Muscle layer of colon (tissue), 2 donors: ENCODE measurements at regions not wholly inside any gene's neighbourhood (a gene's known extent, or its start where the extent isn't known, plus 50 kb on each side); places are given as distances from the start of the nearest gene placed in this dataset.

Experiments
- H3K27ac ChIP-seq: one replicate; pipeline ENCODE4 v1.7.0; 2013; ENCODE audit warnings: low read depth, mild to moderate bottlenecking, low read length, moderate library complexity
- H3K27me3 ChIP-seq, 2 donors: one replicate each; pipeline ENCODE4 v1.7.0; 2013; ENCODE audit warnings: low read length in 2 of 2, mild to moderate bottlenecking in 2 of 2; ENCODE audit not compliant: insufficient read depth in 2 of 2, control insufficient read depth in 1 of 2
- H3K36me3 ChIP-seq: one replicate; pipeline ENCODE4 v1.7.0; 2013; ENCODE audit warnings: mild to moderate bottlenecking, low read length; ENCODE audit not compliant: insufficient read depth
- H3K4me1 ChIP-seq: one replicate; pipeline ENCODE4 v1.7.0; 2013; ENCODE audit warnings: mild to moderate bottlenecking, low read length; ENCODE audit not compliant: insufficient read depth
- H3K4me3 ChIP-seq, 2 donors: one replicate each; pipeline ENCODE4 v1.7.0; 2013; ENCODE audit warnings: low read length in 2 of 2, low read depth in 1 of 2, mild to moderate bottlenecking in 1 of 2, moderate library complexity in 1 of 2
- H3K9ac ChIP-seq: one replicate; pipeline ENCODE4 v1.7.0; 2013; ENCODE audit warnings: low read length
- H3K9me3 ChIP-seq: one replicate; pipeline ENCODE4 v1.7.0; 2013; ENCODE audit warnings: mild to moderate bottlenecking, low read length
- donor health status: abdominal sarcoma.
- donor health status: Adenocarcinoma of cecum.

DNA sequence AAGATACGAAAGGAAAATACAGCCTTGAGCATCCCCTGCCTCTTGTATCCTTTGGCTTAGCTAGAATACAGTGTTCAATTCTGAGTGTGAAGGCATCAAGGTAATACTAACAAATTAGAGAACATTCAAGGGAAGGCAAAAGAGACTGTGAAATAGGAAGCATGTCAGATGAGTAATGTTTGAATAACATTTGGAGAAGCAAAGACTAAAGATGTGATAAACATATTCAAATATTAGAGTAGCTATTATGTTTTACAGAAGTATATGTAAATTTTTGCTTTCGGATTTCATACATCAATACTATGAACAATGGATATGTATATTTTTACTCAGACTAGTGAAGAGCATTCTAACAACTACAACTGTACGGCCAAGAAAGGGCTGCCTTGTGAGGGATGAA, 161.7 kb upstream of the FN1 start:
- no peak overlapping the region for H3K4me3 ChIP-seq
- H3K9ac ChIP-seq, result no peak overlapping the region
- H3K36me3 ChIP-seq, result no peaks in the 10 kb centered on the region
- H3K4me1 ChIP-seq, result no peaks in the 10 kb centered on the region
- no peaks in the 10 kb centered on the region for H3K27me3 ChIP-seq
- no peaks in the 10 kb centered on the region for H3K9me3 ChIP-seq
- no peak overlapping the region for H3K27ac ChIP-seq

DNA sequence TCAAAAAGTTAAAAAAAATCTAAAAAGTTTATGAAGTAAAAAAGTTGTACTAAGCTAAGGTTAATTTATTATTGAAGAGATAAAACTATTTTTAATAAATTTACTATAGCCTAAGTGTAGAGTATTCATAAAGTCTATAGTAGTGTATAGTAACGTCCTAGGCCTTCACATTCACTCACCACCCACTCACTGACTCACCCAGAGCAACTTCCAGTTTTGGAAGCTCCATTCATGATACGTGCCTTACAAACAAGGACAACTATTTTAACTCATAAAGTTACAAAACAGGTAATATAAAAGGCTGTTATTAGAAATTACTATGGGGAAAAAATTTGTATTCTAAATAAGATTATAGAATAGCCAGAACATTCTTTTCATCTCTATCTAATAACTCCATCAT, 158.9 kb upstream of the FN1 start:
- Histone ChIP-seq H3K36me3 (no peaks in the 10 kb centered on the region), H3K4me3 (no peak overlapping the region), H3K9me3 (no peaks in the 10 kb centered on the region), H3K4me1 (no peaks in the 10 kb centered on the region), H3K9ac (no peak overlapping the region), H3K27ac (no peak overlapping the region), H3K27me3 (no peaks in the 10 kb centered on the region)

DNA sequence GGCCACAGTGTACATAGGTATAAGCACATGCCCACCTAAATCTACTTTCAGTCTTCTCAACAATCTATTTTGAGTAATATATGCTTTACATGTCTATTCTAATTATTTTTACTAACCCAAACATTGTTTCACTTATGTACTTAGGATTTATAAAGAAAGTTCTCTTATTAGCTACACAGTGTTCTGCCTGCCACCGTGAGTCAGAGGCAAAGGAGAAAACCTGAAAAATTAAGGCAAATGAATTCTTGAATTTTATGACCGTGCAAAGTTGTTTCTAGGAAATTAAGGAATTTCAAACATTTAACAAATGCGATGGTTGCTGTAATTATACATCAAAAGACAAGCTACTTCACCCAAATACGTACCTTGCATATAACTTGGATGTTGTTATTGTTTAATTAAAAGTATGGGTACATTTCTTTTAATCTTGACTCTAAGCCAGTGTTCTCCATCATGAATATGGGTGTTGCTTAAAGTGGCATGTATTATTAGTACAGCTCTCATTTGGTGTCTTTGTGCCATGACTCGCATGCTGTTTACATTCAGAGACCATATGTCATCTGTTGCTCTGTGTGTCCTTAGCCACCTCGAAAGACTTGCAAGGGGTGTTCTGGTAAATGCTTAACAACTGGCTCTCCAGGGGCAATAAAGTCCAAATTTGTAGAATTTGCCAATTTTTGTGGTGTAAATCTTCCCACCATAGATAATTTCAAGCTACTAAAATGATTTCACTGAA, 154.3 kb upstream of the FN1 start:
- peaks cover 5% of the 10 kb centered on the region for H3K4me1 ChIP-seq
- no peaks in the 10 kb centered on the region for H3K36me3 ChIP-seq
- no peaks in the 10 kb centered on the region for H3K9me3 ChIP-seq
- H3K9ac ChIP-seq, result no peak overlapping the region
- H3K27me3 ChIP-seq, result no peaks in the 10 kb centered on the region
- no peak overlapping the region for H3K4me3 ChIP-seq
- H3K27ac ChIP-seq, result no peak overlapping the region

DNA sequence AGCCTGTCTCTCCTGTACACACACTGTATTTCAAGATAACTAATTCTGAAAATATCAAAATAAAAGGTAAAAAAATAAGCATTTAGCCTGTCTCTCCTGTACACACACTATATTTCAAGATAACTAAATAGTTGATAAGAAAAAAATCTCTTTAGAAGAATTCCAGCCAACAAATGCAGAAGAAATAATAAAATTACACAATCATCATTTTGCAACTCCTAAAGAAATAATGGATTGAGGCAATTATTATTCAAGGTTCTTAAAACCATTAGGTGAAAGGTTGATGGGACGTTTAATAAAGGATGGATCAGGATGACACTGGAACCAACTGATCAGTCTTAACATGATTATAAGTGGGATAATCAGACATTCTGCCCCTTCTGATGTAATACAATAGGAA, 148.0 kb upstream of the FN1 start:
- no peak overlapping the region for H3K4me3 ChIP-seq
- no peaks in the 10 kb centered on the region for H3K27me3 ChIP-seq
- H3K9ac ChIP-seq, result no peak overlapping the region
- H3K27ac ChIP-seq, result no peak overlapping the region
- H3K9me3 ChIP-seq, result no peaks in the 10 kb centered on the region
- peaks cover 10% of the 10 kb centered on the region for H3K4me1 ChIP-seq
- no peaks in the 10 kb centered on the region for H3K36me3 ChIP-seq

DNA sequence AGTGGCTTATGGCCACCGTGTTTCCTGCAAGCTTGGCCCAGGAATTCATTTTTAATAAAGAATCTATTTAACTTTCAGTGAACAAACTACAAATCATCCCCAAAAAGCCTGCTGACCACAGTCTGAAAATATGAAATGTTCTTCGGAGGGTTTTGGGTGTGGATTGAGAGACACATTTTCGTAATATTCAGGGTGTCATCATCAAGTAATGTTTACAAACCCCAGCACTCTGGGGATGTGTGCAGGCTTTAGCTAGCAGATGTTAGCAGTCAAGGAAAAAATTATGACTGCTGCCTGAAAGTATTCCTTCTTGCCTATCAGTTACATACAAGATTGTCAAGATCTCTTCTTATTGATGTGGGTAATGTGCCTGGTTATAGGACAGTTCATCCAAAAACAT, 143.9 kb upstream of the FN1 start:
- Histone ChIP-seq H3K4me3 (no peak overlapping the region), H3K27me3 (no peaks in the 10 kb centered on the region), H3K27ac (no peak overlapping the region), H3K9me3 (no peaks in the 10 kb centered on the region), H3K36me3 (no peaks in the 10 kb centered on the region), H3K4me1 (peaks cover 4% of the 10 kb centered on the region), H3K9ac (no peak overlapping the region)

DNA sequence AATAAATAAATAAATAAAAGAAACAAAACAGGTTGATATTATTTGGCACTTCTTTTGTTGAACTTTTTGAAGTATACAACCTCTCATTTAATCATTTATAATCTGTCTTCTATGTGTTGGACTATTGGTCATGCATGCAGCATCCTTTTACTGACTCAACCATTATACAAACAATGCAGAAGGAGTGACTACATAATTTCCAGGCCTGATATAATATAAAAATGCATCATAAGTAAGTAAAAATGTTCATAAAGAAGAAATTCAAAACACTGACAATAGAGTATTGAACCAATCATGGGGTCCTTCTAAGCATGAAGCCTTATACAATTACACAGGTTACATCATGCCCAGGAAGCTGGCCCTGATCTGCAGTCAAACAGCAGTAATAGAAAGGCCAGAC, 141.5 kb upstream of the FN1 start:
- no peak overlapping the region for H3K9ac ChIP-seq
- no peaks in the 10 kb centered on the region for H3K27me3 ChIP-seq
- H3K36me3 ChIP-seq, result no peaks in the 10 kb centered on the region
- H3K4me3 ChIP-seq, result no peak overlapping the region
- no peak overlapping the region for H3K27ac ChIP-seq
- H3K4me1 ChIP-seq, result peaks cover 4% of the 10 kb centered on the region
- no peaks in the 10 kb centered on the region for H3K9me3 ChIP-seq

DNA sequence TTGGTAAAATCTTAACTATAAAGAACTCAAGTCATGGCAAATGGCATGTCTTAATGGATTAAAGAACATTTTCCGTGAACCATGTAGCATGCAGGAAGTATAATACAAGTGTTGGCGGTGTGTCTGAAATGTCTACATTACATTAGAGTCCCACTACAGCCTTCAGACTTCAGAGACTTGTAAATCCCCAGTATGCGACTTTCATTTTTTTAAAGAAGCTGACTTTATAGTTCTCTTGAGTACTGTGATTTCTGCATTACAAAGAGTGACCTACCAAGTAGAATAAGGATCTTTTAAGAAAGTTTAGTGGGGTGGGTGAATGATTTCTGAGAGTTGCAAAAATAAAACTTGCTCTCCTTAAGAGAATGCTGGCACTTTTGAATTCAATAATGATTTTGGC, 140.7 kb upstream of the FN1 start:
- Histone ChIP-seq H3K4me3 (no peak overlapping the region), H3K4me1 (peaks cover 4% of the 10 kb centered on the region), H3K9ac (no peak overlapping the region), H3K27ac (no peak overlapping the region), H3K36me3 (no peaks in the 10 kb centered on the region), H3K9me3 (no peaks in the 10 kb centered on the region), H3K27me3 (no peaks in the 10 kb centered on the region)

DNA sequence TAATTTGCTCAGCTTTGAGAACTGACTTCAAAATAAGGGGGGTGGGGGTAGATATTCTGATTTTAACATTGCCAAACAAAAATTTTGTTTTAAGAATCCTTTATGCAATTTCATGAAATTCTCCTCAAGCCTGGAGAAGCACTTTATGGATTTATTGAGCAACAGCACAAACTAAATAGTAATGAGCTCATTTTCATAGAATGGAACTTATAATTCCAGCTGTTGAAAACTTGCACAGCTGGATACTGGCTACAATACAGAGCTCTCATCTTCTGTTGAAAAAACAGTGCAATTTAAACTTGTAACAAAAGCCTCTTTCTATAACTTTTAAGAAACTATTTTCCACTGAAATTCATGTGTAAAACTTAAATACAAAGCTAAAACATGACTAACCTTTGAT, 137.6 kb upstream of the FN1 start:
- H3K4me1 ChIP-seq, result no peaks in the 10 kb centered on the region
- no peak overlapping the region for H3K9ac ChIP-seq
- H3K27ac ChIP-seq, result no peak overlapping the region
- no peaks in the 10 kb centered on the region for H3K36me3 ChIP-seq
- no peak overlapping the region for H3K4me3 ChIP-seq
- H3K9me3 ChIP-seq, result no peaks in the 10 kb centered on the region
- no peaks in the 10 kb centered on the region for H3K27me3 ChIP-seq

DNA sequence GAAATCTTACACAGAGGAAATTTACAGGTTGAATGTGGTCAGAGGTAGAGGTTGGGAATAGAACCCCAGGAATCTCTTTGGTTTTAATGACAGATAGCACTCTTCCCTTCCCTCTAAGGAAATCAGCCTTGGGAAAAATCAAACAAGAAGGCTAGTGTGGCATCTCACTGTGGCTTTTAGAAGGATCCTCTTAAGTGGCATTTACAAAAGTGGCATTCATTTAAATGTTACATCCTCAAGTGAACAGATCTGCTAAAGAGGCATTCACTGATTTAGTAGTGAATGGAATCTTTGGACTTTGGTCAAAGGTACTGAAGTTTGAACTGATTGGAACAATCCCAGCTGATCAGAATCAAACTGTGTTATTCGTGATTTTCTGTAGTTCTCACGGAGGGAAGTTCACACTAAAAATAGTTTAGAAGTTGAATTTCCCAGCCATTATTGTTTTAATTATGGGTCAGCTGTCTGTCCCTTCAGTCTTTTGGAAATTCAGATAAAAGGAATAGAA, 136.5 kb upstream of the FN1 start:
- Histone ChIP-seq H3K27ac (no peak overlapping the region), H3K9me3 (no peaks in the 10 kb centered on the region), H3K9ac (no peak overlapping the region)

DNA sequence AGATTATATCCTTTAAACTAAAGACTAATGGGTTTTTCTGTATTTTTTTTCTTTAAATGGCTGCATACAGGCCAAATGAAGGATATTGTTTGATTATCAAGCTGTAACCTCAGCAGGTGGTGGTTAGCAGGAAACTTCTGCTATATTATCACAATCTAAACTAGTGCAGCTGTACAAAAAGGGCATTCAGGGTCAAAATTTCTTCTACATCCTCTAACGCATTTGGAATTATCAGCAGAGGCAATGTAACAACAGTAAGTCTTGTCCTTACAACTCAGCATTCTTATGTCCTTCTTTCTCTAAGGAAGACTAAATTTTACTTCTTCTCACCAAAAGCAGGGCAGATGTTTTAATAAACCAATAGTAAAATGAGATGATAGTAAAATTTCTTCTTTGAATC, 135.8 kb upstream of the FN1 start:
- no peak overlapping the region for H3K27ac ChIP-seq

More for the DNA sequence above, 136.5 kb upstream of the FN1 start:
- H3K36me3 ChIP-seq, result no peaks in the 10 kb centered on the region
- H3K27me3 ChIP-seq, result no peaks in the 10 kb centered on the region
- H3K4me3 ChIP-seq, result no peak overlapping the region
- no peaks in the 10 kb centered on the region for H3K4me1 ChIP-seq

DNA sequence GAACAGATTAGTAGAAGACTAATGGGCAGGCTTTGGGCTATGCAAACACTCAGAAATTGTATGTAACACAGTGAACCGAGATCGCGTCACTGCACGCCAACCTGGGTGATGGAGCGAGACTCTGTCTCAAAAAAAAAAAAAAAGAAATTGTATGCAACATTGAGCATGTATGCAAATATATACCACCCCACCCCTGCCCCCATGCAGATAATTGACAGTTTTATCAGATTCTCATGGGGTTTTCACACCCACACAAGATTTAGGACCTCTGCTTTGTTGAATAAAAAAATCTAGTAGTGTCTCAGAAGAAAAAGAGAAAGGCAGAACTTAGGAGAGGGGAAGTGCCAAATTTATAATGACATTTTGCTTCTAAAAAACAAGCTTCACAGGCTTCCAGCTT, 131.6 kb upstream of the FN1 start:
- no peaks in the 10 kb centered on the region for H3K27me3 ChIP-seq
- no peaks in the 10 kb centered on the region for H3K36me3 ChIP-seq
- no peak overlapping the region for H3K4me3 ChIP-seq
- H3K9me3 ChIP-seq, result no peaks in the 10 kb centered on the region
- no peak overlapping the region for H3K27ac ChIP-seq
- no peak overlapping the region for H3K9ac ChIP-seq
- H3K4me1 ChIP-seq, result no peaks in the 10 kb centered on the region

More for the DNA sequence above, 135.8 kb upstream of the FN1 start:
- H3K4me1 ChIP-seq, result no peaks in the 10 kb centered on the region
- H3K27me3 ChIP-seq, result no peaks in the 10 kb centered on the region
- no peak overlapping the region for H3K4me3 ChIP-seq
- H3K9ac ChIP-seq, result no peak overlapping the region
- H3K36me3 ChIP-seq, result no peaks in the 10 kb centered on the region
- H3K9me3 ChIP-seq, result no peaks in the 10 kb centered on the region

DNA sequence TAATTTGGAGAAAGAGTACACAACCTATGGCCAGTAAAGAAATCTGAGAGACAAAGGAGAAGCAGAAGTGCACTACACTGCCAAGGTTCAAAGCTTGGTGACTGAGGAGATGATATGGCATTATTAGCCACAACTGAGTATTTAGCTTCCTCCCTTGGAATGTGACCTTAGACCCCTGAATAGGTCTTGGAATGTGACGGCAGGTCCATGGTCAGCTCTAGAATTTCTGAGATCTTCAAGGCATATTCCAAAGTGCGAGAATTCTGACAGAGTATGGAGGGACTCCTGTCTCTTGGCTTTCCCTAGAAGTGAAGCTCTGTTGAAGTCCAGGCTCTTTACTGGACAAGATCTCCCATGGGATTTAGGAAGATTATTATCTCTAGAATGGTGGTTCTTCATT, 130.0 kb upstream of the FN1 start:
- Histone ChIP-seq H3K4me3 (no peak overlapping the region), H3K9ac (no peak overlapping the region), H3K27me3 (no peaks in the 10 kb centered on the region)

More for the DNA sequence above, 130.0 kb upstream of the FN1 start:
- H3K27ac ChIP-seq, result no peak overlapping the region
- no peaks in the 10 kb centered on the region for H3K9me3 ChIP-seq
- H3K4me1 ChIP-seq, result no peaks in the 10 kb centered on the region
- no peaks in the 10 kb centered on the region for H3K36me3 ChIP-seq
